OCI-LY7 (cell line): ENCODE measurements at regions not wholly inside any gene's neighbourhood (a gene's known extent, or its start where the extent isn't known, plus 50 kb on each side); places are given as distances from the start of the nearest gene placed in this dataset.

Experiments used
- BruUV-seq: library from RNA; stranded (reverse); fragments of 400-500 nt; replicated peaks from 2 replicates; lab custom pipeline; 2021; lab: Mats Ljungman, UMichigan
- CTCF ChIA-PET: fragments of 300-600 bp; sonication (Branson Sonifier 250); formaldehyde crosslinking; loops from one replicate; lab custom pipeline; 2022; ENCODE audit warnings: antibody characterized with exemption; ENCODE audit not compliant: unreplicated experiment; lab: Charles Lee
- POLR2A ChIA-PET: fragments of 300-600 bp; sonication (Branson Sonifier 250); formaldehyde crosslinking; loops from one replicate; lab custom pipeline; 2022; ENCODE audit warnings: antibody characterized with exemption; lab: Charles Lee
- DNase-seq: peaks from one replicate; pipeline ENCODE4 v3.0.0-alpha.2; 2015; ENCODE audit warnings: low spot score
- H2AFZ ChIP-seq: fragments of 200-600 bp; sonication (generic), shearing (Covaris generic); 2 replicates; pipeline ENCODE4 v1.6.1; 2014; ENCODE audit warnings: mild to moderate bottlenecking, antibody characterized with exemption, low read length, moderate library complexity
- H3K27ac ChIP-seq: fragments of 200-600 bp; sonication (generic); 2 replicates; pipeline ENCODE4 v1.5.1; 2014; ENCODE audit warnings: mixed run types, low read depth, mild to moderate bottlenecking, moderate library complexity, low read length, inconsistent platforms; ENCODE audit not compliant: poor library complexity, severe bottlenecking
- H3K36me3 ChIP-seq: fragments of 200-600 bp; sonication (generic); 2 replicates; pipeline ENCODE4 v1.6.1; 2014; ENCODE audit warnings: mild to moderate bottlenecking, antibody characterized with exemption, low read length, moderate library complexity, mixed read lengths; ENCODE audit not compliant: insufficient read depth
- H3K4me1 ChIP-seq: fragments of 200-600 bp; sonication (generic); 2 replicates; pipeline ENCODE4 v1.5.1; 2014; ENCODE audit warnings: mild to moderate bottlenecking, low read length; ENCODE audit not compliant: insufficient read depth, poor library complexity, severe bottlenecking
- H3K4me2 ChIP-seq: fragments of 200-600 bp; sonication (generic); 2 replicates; pipeline ENCODE4 v1.6.1; 2014; ENCODE audit warnings: mild to moderate bottlenecking, low read length
- H3K4me3 ChIP-seq: fragments of 200-600 bp; sonication (generic); 2 replicates; pipeline ENCODE4 v1.5.1; 2014; ENCODE audit warnings: mild to moderate bottlenecking, low read depth, low read length; ENCODE audit not compliant: poor library complexity, severe bottlenecking
- H3K79me2 ChIP-seq: fragments of 200-600 bp; sonication (generic); 2 replicates; pipeline ENCODE4 v1.6.1; 2016; ENCODE audit warnings: low read depth, mild to moderate bottlenecking, low read length, moderate library complexity, mixed read lengths; ENCODE audit not compliant: insufficient read depth
- H3K9me2 ChIP-seq: fragments of 200-600 bp; sonication (generic); 2 replicates; pipeline ENCODE4 v1.6.1; 2016; ENCODE audit warnings: mild to moderate bottlenecking, low read length, mixed read lengths; ENCODE audit not compliant: insufficient read depth
- H3K9me3 ChIP-seq: fragments of 200-600 bp; sonication (generic); 2 replicates; pipeline ENCODE4 v1.6.1; 2014; ENCODE audit warnings: mild to moderate bottlenecking, mixed run types, low read length, mixed read lengths
- H4K20me1 ChIP-seq: fragments of 200-600 bp; sonication (generic); 2 replicates; pipeline ENCODE4 v1.6.1; 2014; ENCODE audit warnings: mild to moderate bottlenecking, antibody characterized with exemption, low read length, moderate library complexity, mixed read lengths; ENCODE audit not compliant: insufficient read depth
- EZH2phosphoT487 ChIP-seq: fragments of 200-600 bp; sonication (generic); IDR thresholded peaks from 2 replicates; pipeline ENCODE4 v1.6.1; 2018; ENCODE audit warnings: low read depth, borderline replicate concordance, mild to moderate bottlenecking, mixed run types, antibody characterized with exemption, low read length, moderate library complexity, mixed read lengths
- intact Hi-C: fragments of 100-400 bp; cut with micrococcal nuclease; formaldehyde crosslinking; loops from one replicate; pipeline ENCODE4 v1.10.0; 2022; ENCODE audit not compliant: unreplicated experiment
- TF ChIP-seq, protein P1 (sequence below): fragments of 200-600 bp; sonication (generic); conservative IDR thresholded peaks from 2 replicates; pipeline ENCODE4 v1.5.1; 2014; ENCODE audit warnings: mild to moderate bottlenecking, antibody characterized with exemption, low read length, moderate library complexity, mixed read lengths

DNA sequence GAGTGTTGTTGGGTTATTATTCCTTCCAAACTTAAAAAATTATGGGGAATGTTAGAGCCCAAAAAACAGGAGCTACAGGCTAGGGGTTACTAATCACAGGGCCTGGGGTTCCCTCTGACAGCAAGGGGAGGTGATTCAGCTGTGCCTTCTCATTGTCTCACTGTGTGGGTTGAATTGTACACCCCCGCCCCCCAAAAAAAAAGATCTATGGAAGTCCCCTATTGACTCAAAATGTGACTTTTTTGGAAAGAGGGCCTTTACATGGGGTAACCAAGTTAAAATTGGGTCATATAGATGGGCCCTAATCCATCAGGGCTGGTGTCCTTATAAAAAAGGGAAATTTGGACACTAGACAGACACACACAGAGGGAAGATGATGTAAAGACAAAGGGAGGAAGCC is 190.2 kb downstream of the SOX9 start:
- H3K27ac ChIP-seq: no peak overlapping the region
- no peak for DNase-seq
- no peaks in the 10 kb centered on the region for H3K36me3 ChIP-seq
- H2AFZ ChIP-seq: no peak overlapping the region
- no peaks in the 10 kb centered on the region for H3K4me1 ChIP-seq
- no peak overlapping the region for H3K4me2 ChIP-seq
- H3K4me3 ChIP-seq: no peak overlapping the region
- no peaks in the 10 kb centered on the region for H3K79me2 ChIP-seq
- H4K20me1 ChIP-seq: no peaks in the 10 kb centered on the region
- H3K9me3 ChIP-seq: no peaks in the 10 kb centered on the region
- no peak for TF ChIP-seq EZH2phosphoT487
- TF ChIP-seq, protein P1, sequence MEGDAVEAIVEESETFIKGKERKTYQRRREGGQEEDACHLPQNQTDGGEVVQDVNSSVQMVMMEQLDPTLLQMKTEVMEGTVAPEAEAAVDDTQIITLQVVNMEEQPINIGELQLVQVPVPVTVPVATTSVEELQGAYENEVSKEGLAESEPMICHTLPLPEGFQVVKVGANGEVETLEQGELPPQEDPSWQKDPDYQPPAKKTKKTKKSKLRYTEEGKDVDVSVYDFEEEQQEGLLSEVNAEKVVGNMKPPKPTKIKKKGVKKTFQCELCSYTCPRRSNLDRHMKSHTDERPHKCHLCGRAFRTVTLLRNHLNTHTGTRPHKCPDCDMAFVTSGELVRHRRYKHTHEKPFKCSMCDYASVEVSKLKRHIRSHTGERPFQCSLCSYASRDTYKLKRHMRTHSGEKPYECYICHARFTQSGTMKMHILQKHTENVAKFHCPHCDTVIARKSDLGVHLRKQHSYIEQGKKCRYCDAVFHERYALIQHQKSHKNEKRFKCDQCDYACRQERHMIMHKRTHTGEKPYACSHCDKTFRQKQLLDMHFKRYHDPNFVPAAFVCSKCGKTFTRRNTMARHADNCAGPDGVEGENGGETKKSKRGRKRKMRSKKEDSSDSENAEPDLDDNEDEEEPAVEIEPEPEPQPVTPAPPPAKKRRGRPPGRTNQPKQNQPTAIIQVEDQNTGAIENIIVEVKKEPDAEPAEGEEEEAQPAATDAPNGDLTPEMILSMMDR: no peak
- H3K9me2 ChIP-seq: no peaks in the 10 kb centered on the region
- intact Hi-C loops: no loop called here
- CTCF ChIA-PET: no interaction called here
- no TSS peak for BruUV-seq
- POLR2A ChIA-PET: no interaction called here

DNA sequence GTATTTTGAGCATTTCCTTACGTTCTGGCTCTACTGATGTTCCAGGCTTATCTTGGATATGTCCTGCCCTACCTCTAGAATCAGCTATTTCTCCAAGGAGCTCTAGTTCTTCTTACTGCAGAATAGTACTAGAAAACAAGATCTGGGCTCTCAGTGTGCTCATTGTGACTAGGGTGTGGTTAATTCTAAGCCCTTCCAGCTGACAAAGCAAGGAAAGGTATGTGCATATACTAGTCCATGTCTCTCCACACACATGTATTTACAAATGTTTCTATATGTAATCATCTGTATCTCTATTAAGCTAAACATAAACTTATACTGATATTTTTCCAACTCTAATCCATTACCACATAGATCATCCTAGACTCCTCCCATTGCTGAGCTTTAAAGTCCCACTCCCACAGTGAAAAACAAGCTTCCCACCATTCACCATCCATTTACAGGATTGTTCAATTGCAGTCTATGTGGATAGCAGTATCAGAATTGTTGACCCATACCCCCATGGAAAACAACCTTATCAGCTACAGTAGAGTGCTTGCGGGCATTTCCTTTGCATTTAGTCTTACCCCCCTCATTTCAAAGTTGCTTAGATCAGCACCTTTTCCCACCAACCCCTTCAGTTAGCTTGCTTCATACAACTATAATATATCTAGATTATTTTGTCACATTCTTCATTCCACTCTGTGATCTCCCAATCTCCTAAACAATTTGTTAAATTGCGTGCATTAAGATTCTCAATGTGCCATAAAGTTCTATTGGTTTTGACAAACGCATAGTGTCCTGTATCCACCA is 194.5 kb downstream of the SOX9 start:
- H3K9me3 ChIP-seq: no peaks in the 10 kb centered on the region
- ChIA-PET CTCF (no interaction called here), POLR2A (interaction anchor here (0.7 to 1.3 kb wide), 2 partner anchors 12 to 111 kb away, joined by 3 to 4 read pairs; no protein-coding TSS in a partner anchor)
- no peaks in the 10 kb centered on the region for H3K79me2 ChIP-seq
- H3K36me3 ChIP-seq: no peaks in the 10 kb centered on the region
- TF ChIP-seq, protein P1: no peak
- TF ChIP-seq EZH2phosphoT487: no peak
- no peak overlapping the region for H2AFZ ChIP-seq
- BruUV-seq: no TSS peak
- intact Hi-C loops: no loop called here
- no peak for DNase-seq
- peaks cover 26% of the 10 kb centered on the region for H3K4me1 ChIP-seq
- no peaks in the 10 kb centered on the region for H4K20me1 ChIP-seq
- no peak overlapping the region for H3K4me2 ChIP-seq
- no peak overlapping the region for H3K27ac ChIP-seq
- no peak overlapping the region for H3K4me3 ChIP-seq
- no peaks in the 10 kb centered on the region for H3K9me2 ChIP-seq

DNA sequence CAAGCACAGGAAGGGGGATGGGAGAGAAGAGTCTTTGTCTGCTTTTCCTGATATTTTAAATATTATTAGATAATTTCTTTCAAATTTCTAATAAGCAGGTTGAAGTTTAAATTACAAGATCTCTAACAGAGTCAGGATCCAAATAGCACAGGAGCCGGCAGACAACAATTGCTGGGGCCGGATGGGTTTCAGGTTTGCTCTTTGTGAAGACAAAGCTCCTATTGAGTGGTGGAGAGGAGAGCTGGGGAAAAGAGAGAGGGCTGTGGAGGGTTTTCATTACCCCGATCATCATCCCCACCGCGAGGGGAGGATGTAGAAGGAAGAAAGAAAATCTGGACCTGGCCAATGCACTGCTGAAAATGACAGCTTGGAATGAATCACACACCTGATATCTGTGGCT is 197.3 kb downstream of the SOX9 start:
- Histone ChIP-seq H4K20me1 (no peaks in the 10 kb centered on the region), H3K79me2 (no peaks in the 10 kb centered on the region), H3K4me3 (peak overlapping the region; percentile 11), H3K9me3 (no peaks in the 10 kb centered on the region), H3K9me2 (no peaks in the 10 kb centered on the region), H3K27ac (no peak overlapping the region), H3K36me3 (no peaks in the 10 kb centered on the region), H3K4me2 (peak overlapping the region; percentile 67), H2AFZ (peak overlapping the region; percentile 17; the same call in 1 of the 2 replicates), H3K4me1 (peaks cover 26% of the 10 kb centered on the region)
- no peak for DNase-seq
- no peak for TF ChIP-seq EZH2phosphoT487
- TF ChIP-seq, protein P1: no peak
- BruUV-seq: no TSS peak
- ChIA-PET CTCF (interaction anchor here (0.6 kb wide), 1 partner anchor 1560 kb away, joined by 3 read pairs; no protein-coding TSS in a partner anchor), POLR2A (interaction anchor here (0.6 kb wide), 2 partner anchors 121 to 1551 kb away, joined by 3 to 4 read pairs; no protein-coding TSS in a partner anchor)
- intact Hi-C loops: no loop called here
